Fibroblast of mammary gland (primary cell): ENCODE measurements at regions not wholly inside any gene's neighbourhood (a gene's known extent, or its start where the extent isn't known, plus 50 kb on each side); places are given as distances from the start of the nearest gene placed in this dataset.

Experiments
- DNase-seq: peaks from one replicate; pipeline ENCODE4 v3.0.0-alpha.2; 2010; ENCODE audit warnings: low read depth
- H3K4me3 ChIP-seq: 2 replicates; pipeline ENCODE4 v1.5.1; 2011; ENCODE audit warnings: low read depth, mild to moderate bottlenecking, low read length, moderate library complexity; ENCODE audit not compliant: control insufficient read depth
- TF ChIP-seq, protein P1 (sequence below): conservative IDR thresholded peaks from 2 replicates; pipeline ENCODE4 v1.5.1; 2011; ENCODE audit warnings: low read depth, low read length, inconsistent platforms; ENCODE audit not compliant: control insufficient read depth, insufficient read depth

DNA sequence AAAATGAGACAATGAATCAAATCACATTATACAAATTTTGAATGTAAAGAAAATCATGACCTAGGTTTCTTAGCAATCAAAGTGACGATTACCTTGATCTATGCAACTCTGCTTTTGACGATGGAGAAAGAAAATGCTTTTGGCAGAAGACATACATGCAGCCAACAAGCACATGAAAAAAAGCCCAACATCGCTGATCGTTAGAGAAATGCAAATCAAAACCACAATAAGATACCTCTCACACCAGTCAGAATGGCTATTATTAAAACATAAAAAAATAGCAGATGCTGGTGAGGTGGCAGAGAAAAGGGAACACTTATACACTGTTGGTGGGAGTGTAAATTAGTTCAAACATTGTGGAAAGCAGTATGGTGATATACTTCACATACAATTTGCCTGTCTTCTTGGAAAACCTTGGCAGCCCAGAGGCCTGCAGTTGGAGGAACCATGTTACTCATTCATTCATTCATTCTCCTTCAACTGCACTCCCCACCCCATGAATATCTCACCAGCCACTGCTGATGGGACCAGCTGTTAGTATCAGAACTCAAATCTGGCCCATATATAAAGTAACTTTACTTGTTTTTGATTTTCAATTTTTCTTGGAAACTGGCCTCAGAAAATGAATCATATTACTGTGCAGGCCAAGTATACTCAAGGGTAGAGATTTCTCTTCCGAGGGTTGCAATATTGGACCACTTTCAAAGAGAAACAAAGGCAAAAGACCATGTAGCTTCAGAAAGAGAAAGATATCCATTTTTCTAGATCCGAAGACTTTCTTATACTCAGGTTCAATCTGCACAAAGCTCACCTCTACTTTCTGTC, 358.6 kb upstream of the ARHGEF26 start:
- DNase-seq: peak; percentile 39
- H3K4me3 ChIP-seq: no peak overlapping the region
- TF ChIP-seq, protein P1, sequence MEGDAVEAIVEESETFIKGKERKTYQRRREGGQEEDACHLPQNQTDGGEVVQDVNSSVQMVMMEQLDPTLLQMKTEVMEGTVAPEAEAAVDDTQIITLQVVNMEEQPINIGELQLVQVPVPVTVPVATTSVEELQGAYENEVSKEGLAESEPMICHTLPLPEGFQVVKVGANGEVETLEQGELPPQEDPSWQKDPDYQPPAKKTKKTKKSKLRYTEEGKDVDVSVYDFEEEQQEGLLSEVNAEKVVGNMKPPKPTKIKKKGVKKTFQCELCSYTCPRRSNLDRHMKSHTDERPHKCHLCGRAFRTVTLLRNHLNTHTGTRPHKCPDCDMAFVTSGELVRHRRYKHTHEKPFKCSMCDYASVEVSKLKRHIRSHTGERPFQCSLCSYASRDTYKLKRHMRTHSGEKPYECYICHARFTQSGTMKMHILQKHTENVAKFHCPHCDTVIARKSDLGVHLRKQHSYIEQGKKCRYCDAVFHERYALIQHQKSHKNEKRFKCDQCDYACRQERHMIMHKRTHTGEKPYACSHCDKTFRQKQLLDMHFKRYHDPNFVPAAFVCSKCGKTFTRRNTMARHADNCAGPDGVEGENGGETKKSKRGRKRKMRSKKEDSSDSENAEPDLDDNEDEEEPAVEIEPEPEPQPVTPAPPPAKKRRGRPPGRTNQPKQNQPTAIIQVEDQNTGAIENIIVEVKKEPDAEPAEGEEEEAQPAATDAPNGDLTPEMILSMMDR: no peak

DNA sequence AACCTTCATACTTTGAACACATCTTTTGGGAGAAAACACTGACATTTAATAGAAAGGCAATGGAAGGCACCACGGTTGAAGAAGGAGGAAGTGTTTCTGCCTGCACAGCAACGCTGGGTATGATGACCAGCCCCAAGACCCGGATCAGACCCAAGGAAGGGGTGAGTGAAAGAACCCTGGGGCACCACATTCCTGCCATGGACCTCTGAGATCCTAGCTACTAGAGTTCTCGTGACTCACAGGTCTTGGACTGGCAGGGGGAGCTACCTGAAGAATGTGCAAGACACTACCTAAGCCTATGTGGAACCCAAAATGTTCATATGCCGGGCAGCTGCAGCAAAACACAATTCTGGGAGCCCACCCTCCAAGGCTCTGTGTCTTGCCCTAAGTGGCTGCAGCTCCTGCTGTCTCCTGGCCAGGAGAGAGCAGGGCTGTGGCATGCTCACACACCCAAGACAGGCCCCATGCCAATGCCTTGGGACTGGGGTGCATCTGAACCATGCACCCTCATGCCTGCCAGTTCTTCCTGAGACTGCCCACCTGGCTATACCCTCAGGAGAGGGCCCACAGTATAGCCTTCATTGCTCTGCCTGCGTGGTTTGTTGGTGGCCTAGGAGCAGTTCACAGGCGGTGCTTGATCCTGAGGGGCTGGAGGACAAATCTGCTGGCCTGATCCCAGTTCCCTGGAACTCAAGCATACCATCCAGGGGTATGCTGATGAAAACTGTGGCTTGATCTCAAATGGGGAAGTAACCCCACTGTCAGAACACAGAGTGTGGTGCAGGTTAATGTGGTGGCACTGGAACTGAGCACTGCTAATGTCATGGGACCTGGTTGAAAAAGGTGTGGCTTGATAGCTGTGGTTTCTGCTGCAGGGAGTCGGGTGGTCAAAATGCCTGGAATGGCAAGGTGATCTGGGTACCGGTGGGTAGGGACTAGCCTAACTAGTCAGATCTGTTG, 353.3 kb upstream of the ARHGEF26 start:
- DNase-seq: no peak

DNA sequence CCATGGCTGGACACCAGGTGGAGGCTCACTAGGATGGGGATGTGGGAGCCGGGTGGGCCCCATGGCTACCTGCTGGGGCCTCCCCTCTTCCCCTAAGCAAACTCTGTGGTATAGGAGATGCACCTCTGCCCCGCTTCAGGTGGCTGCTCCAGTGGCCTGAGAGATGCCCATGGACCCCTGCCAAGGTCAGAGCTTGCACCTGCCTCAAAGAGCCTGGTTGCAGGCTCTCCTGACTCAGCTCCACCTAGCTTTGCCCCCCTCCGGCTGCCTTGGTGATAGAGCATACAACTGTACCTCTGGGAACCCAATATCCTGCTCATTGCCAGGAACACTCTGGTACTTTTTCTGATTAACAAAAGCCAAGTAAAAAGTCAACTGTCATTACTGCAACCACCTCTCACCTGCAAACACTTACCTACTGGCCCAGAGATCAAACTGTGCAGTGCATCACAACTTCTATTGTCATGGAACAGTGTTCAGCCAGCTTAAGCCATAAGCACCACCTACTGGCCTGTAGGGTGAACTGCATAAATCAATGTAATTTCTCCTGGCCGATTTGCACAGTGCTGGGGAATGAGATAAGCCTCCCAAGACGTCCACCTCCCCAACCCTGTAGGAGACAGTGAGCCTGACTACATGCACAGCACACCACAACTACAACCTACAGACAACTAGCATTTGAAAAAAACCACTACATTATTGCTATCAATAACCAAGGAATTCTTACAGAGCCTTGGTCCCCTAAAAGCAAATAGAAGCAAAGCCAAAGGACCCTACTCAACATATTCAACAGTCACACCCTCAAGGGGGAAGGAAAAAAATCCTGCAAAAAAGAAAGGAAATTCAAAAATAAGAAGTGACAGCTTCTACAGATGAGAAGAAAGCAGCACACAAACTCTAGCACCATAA, 352.4 kb upstream of the ARHGEF26 start:
- TF ChIP-seq, protein P1: peak; percentile 93
- DNase-seq: peak; percentile 72
- H3K4me3 ChIP-seq: no peak overlapping the region

More for the DNA sequence above, 353.3 kb upstream of the ARHGEF26 start:
- TF ChIP-seq, protein P1: no peak
- H3K4me3 ChIP-seq: no peak overlapping the region

DNA sequence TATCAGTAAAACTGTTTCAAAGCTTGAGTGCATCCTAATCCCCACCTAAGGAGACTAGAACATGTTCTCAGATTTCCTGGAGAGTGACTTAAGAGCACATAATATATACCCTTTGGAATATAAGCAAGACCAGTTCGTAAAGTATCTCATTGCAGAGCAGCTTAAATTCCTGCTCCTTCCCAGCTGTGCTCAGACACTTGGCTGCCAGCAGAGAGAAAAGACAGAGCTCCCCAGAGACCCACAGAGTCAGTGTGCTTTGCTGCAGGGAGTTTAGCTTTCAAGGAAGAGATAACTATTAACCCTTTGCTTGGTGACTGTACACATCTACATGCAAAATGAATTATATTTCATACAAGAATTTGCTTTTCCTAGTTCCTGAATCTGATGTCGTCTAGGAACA, 338.1 kb upstream of the ARHGEF26 start:
- DNase-seq: peak; percentile 39
- no peak overlapping the region for H3K4me3 ChIP-seq
- TF ChIP-seq, protein P1: no peak

DNA sequence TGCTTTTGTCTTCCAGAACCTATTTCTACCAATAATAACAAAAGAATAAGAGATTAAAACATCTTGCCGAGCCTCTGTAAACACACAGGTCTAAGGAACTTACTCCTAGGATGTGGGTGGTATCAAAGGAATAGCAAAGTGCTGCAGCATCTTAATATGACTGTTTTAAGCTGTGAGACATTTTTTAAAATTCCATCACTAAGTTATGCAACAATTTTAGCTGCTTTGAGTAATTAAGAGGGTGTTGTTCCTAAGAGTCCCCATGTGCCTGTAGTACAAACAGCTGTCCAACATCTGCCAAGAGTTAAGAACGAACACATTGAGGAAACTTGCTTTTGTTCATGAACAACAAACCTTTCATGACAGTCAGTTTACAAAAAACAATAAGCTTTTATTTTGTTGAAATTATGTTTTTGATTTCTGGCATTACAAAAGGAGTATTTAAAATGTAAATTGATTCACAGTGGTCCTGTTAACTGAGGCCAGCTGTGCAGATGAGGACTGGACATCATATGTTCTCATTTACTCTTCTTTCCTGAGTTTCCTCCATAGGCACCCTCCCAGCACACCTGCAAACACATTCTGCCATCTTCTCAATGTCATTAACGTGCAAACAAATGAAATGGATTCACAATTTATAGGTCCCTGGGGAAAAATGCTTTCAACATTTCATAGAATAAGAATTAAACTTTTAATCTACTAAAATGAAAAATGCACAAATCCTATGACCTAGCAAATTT, 337.3 kb upstream of the ARHGEF26 start:
- no peak overlapping the region for H3K4me3 ChIP-seq
- DNase-seq: peak; percentile 21
- TF ChIP-seq, protein P1: no peak

DNA sequence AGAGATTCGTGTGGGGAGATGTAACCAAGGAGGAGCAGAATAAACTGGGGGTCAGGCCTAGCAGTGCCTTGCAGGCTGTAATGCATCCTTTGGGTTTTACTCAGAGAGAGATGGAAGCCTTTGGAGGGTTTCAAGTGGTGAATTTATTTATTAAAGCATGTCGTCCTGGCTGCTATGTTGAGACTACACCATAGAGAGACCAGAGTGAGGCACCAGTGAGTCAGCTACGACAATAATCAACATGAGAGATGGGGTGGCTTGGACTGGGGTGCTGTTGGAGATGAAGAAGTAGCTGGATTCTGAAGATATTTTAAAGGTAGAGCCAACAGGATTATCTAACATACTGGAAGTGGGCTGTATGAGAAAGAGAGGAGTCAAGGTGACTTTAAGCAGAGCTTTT, 335.3 kb upstream of the ARHGEF26 start:
- TF ChIP-seq, protein P1: peak; percentile 7
- DNase-seq: no peak
- no peak overlapping the region for H3K4me3 ChIP-seq
